Aorta (tissue), 5 donors: ENCODE measurements at regions not wholly inside any gene's neighbourhood (a gene's known extent, or its start where the extent isn't known, plus 50 kb on each side); places are given as distances from the start of the nearest gene placed in this dataset.

ENCODE experiments used
- ATAC-seq: fragments of 200-7000 bp; cut with Tn5 transposase; one replicate; pipeline ENCODE4 v1.9.1; 2022; ENCODE audit warnings: moderate library complexity; ENCODE audit not compliant: low FRiP score
- DNase-seq, 2 donors: peaks; one replicate each; pipeline ENCODE4 v3.0.0-alpha.2; 2020
- H3K27ac ChIP-seq, 2 donors: one replicate each; pipeline ENCODE4 v1.5.1; 2013; ENCODE audit warnings: low read length in 2 of 2, mild to moderate bottlenecking in 2 of 2, moderate library complexity in 2 of 2, control low read depth in 1 of 2, inconsistent platforms in 1 of 2, low read depth in 1 of 2
- H3K27me3 ChIP-seq, 2 donors: one replicate each; pipeline ENCODE4 v1.6.1; 2013; ENCODE audit warnings: control low read depth in 1 of 2, low read length in 1 of 2, mild to moderate bottlenecking in 1 of 2, moderate library complexity in 1 of 2; ENCODE audit not compliant: insufficient read depth in 2 of 2, control insufficient read depth in 1 of 2
- H3K36me3 ChIP-seq, 2 donors: one replicate each; pipeline ENCODE4 v1.6.1; 2013; ENCODE audit warnings: control low read depth in 1 of 2, low read length in 1 of 2, mild to moderate bottlenecking in 1 of 2; ENCODE audit not compliant: insufficient read depth in 2 of 2, control insufficient read depth in 1 of 2
- H3K4me1 ChIP-seq, 2 donors: one replicate each; pipeline ENCODE4 v1.6.1; 2013; ENCODE audit warnings: low read length in 2 of 2, control low read depth in 1 of 2, mild to moderate bottlenecking in 1 of 2, moderate library complexity in 1 of 2; ENCODE audit not compliant: insufficient read depth in 2 of 2, control insufficient read depth in 1 of 2
- H3K4me3 ChIP-seq, 2 donors: one replicate each; pipeline ENCODE4 v1.5.1; 2013; ENCODE audit warnings: low read length in 2 of 2, control low read depth in 1 of 2, mild to moderate bottlenecking in 1 of 2
- H3K9me3 ChIP-seq: one replicate; pipeline ENCODE4 v1.6.1; 2013; ENCODE audit warnings: mild to moderate bottlenecking, low read length; ENCODE audit not compliant: control insufficient read depth
- WGBS, 2 donors: extraction: QIAGEN DNeasy Blood & Tissue Kit; methylation state at CpG; one replicate each; pipeline ENCODE4 v1.1.7; 2013; 5-methylcytosine and 5-hydroxymethylcytosine counted together
- intact Hi-C, 2 donors: fragments of 100-400 bp; cut with DNase I; formaldehyde crosslinking; loops; one replicate each; pipeline versions ENCODE4 v1.14.2 to v1.15.0; 2022
- donor health status: healthy with polysubstance abuse.
- donor health status: Bipolar disorder and iron deficiency.
- donor health status: DM: no; HTN: no; CAD: no.
- donor health status: DM: no; HTN: no; CAD: no.
- donor health status: DM: yes; HTN: yes; CAD: no.

- Histone ChIP-seq H3K4me3 (no peak overlapping the region), H3K9me3 (no peaks in the 10 kb centered on the region), H3K4me1 (no peaks in the 10 kb centered on the region), H3K27me3 (no peaks in the 10 kb centered on the region), H3K36me3 (no peaks in the 10 kb centered on the region), H3K27ac (no peak overlapping the region)
- no peak for ATAC-seq
- no peak for DNase-seq
- WGBS, 2 donors = 92 to 94% methylated on average over 3 of the region's 3 CpGs
- intact Hi-C loops = no loop called here
Measured at GRCh38 chr4:17134100-17134499, 235.7 kb upstream of the LDB2 start.

GRCh38 chr4:17132226-17132625, 233.8 kb upstream of the LDB2 start:
- ATAC-seq = no peak
- Histone ChIP-seq H3K27ac (no peak overlapping the region), H3K4me1 (no peaks in the 10 kb centered on the region), H3K9me3 (no peaks in the 10 kb centered on the region), H3K4me3 (no peak overlapping the region), H3K36me3 (no peaks in the 10 kb centered on the region), H3K27me3 (no peaks in the 10 kb centered on the region)
- intact Hi-C loops = no loop called here
- WGBS, 2 donors = 78 to 91% methylated on average over 2 of the region's 2 CpGs
- DNase-seq = no peak

GRCh38 chr4:17128268-17128667, 229.8 kb upstream of the LDB2 start:
- Histone ChIP-seq H3K27me3 (no peaks in the 10 kb centered on the region), H3K4me3 (no peak overlapping the region), H3K36me3 (no peaks in the 10 kb centered on the region), H3K4me1 (no peaks in the 10 kb centered on the region), H3K27ac (no peak overlapping the region), H3K9me3 (no peaks in the 10 kb centered on the region)
- ATAC-seq (no peak), DNase-seq (no peak)
- intact Hi-C loops = no loop called here
- 37 to 40% methylated on average over 2 of the region's 2 CpGs for WGBS, 2 donors

GRCh38 chr4:17126321-17126966, 228.0 kb upstream of the LDB2 start:
- Histone ChIP-seq H3K9me3 (peaks cover 1% of the 10 kb centered on the region), H3K4me3 (no peak overlapping the region), H3K36me3 (no peaks in the 10 kb centered on the region), H3K27me3 (no peaks in the 10 kb centered on the region), H3K4me1 (no peaks in the 10 kb centered on the region), H3K27ac (no peak overlapping the region)
- ATAC-seq = no peak
- intact Hi-C loops = no loop called here
- WGBS, 2 donors = 94 to 97% methylated on average over 1 of the region's 1 CpG
- no peak for DNase-seq

GRCh38 chr4:17124767-17125166, 226.3 kb upstream of the LDB2 start:
- Histone ChIP-seq H3K36me3 (no peaks in the 10 kb centered on the region), H3K4me3 (no peak overlapping the region), H3K27me3 (no peaks in the 10 kb centered on the region), H3K27ac (no peak overlapping the region), H3K9me3 (peaks cover 1% of the 10 kb centered on the region), H3K4me1 (no peaks in the 10 kb centered on the region)
- ATAC-seq (no peak), DNase-seq (no peak)
- intact Hi-C loops = no loop called here
- WGBS, 2 donors = 85 to 91% methylated on average over 4 of the region's 4 CpGs

- intact Hi-C loops = no loop called here
- 88 to 94% methylated on average over 1 of the region's 1 CpG for WGBS, 2 donors
Measured at GRCh38 chr4:17120761-17121160, 222.3 kb upstream of the LDB2 start.

GRCh38 chr4:17117746-17118145, 219.3 kb upstream of the LDB2 start:
- H3K4me1 ChIP-seq = no peaks in the 10 kb centered on the region
- no peak for ATAC-seq
- peaks cover 1% of the 10 kb centered on the region for H3K9me3 ChIP-seq
- H3K27ac ChIP-seq = no peak overlapping the region
- no peak overlapping the region for H3K4me3 ChIP-seq
- intact Hi-C loops = no loop called here
- H3K36me3 ChIP-seq = no peaks in the 10 kb centered on the region
- 87 to 92% methylated on average over 4 of the region's 4 CpGs for WGBS, 2 donors
- no peak for DNase-seq
- no peaks in the 10 kb centered on the region for H3K27me3 ChIP-seq

More at GRCh38 chr4:17120761-17121160, 222.3 kb upstream of the LDB2 start:
- no peaks in the 10 kb centered on the region for H3K36me3 ChIP-seq
- no peaks in the 10 kb centered on the region for H3K27me3 ChIP-seq
- ATAC-seq (no peak), DNase-seq (no peak)
- H3K4me3 ChIP-seq = no peak overlapping the region
- H3K4me1 ChIP-seq = no peaks in the 10 kb centered on the region
- peaks cover 1% of the 10 kb centered on the region for H3K9me3 ChIP-seq
- no peak overlapping the region for H3K27ac ChIP-seq

- DNase-seq (no peak), ATAC-seq (no peak)
- H3K4me1 ChIP-seq = no peaks in the 10 kb centered on the region
- no peaks in the 10 kb centered on the region for H3K9me3 ChIP-seq
- no peak overlapping the region for H3K4me3 ChIP-seq
- H3K27me3 ChIP-seq = no peaks in the 10 kb centered on the region
- no peak overlapping the region for H3K27ac ChIP-seq
- no peaks in the 10 kb centered on the region for H3K36me3 ChIP-seq
- intact Hi-C loops = no loop called here
- WGBS, 2 donors = 81 to 83% methylated on average over 5 of the region's 5 CpGs
Measured at GRCh38 chr4:17115583-17115982, 217.1 kb upstream of the LDB2 start.

GRCh38 chr4:17112292-17112659, 213.8 kb upstream of the LDB2 start:
- Histone ChIP-seq H3K9me3 (no peaks in the 10 kb centered on the region), H3K36me3 (no peaks in the 10 kb centered on the region), H3K4me1 (no peaks in the 10 kb centered on the region), H3K27ac (no peak overlapping the region), H3K27me3 (no peaks in the 10 kb centered on the region), H3K4me3 (no peak overlapping the region)
- WGBS, 2 donors = 56 to 58% methylated on average over 4 of the region's 4 CpGs
- ATAC-seq (no peak), DNase-seq (no peak)
- intact Hi-C loops = no loop called here
